ENCODE measurements at regions not wholly inside any gene's neighbourhood (a gene's known extent, or its start where the extent isn't known, plus 50 kb on each side); places are given as distances from the start of the nearest gene placed in this dataset.
"Not testable (repeated sequence)": the region's sequence is repeated elsewhere in the genome, so short reads cannot be mapped to it uniquely, and the experiment has no call there.

GRCh38 chr9:87382900-87383299, 114.8 kb upstream of the DAPK1 start:
- DNase-seq (ENCODE audit: insufficient read length, low spot score) (no peak), FAIRE-seq (no peak)
- no peak for TF ChIP-seq CTCF (IDR thresholded peaks at IDR 0.05; ENCODE audit: insufficient read depth, missing control alignments)

GRCh38 chr9:87383344-87384150, 114.1 kb upstream of the DAPK1 start:
- TF ChIP-seq CTCF (IDR thresholded peaks at IDR 0.05; ENCODE audit: insufficient read depth, missing control alignments), result no peak
- no peak for FAIRE-seq
- DNase-seq (ENCODE audit: insufficient read length, low spot score), result no peak

- FAIRE-seq (no peak), DNase-seq (ENCODE audit: insufficient read length, low spot score) (no peak)
Measured at GRCh38 chr9:87386490-87387025, 111.1 kb upstream of the DAPK1 start.

GRCh38 chr9:87387351-87388011, 110.2 kb upstream of the DAPK1 start:
- FAIRE-seq (no peak), DNase-seq (ENCODE audit: insufficient read length, low spot score) (no peak)
- no peak for TF ChIP-seq CTCF (IDR thresholded peaks at IDR 0.05; ENCODE audit: insufficient read depth, missing control alignments)

More at GRCh38 chr9:87386490-87387025, 111.1 kb upstream of the DAPK1 start:
- TF ChIP-seq CTCF (IDR thresholded peaks at IDR 0.05; ENCODE audit: insufficient read depth, missing control alignments), result no peak

- not testable (repeated sequence) for FAIRE-seq; DNase-seq (ENCODE audit: insufficient read length, low spot score)
Measured at GRCh38 chr9:87388708-87389107, 109.0 kb upstream of the DAPK1 start.

GRCh38 chr9:87389936-87390335, 107.7 kb upstream of the DAPK1 start:
- DNase-seq (ENCODE audit: insufficient read length, low spot score) (no peak), FAIRE-seq (no peak)
- no peak for TF ChIP-seq CTCF (IDR thresholded peaks at IDR 0.05; ENCODE audit: insufficient read depth, missing control alignments)

GRCh38 chr9:87390361-87390760, 107.3 kb upstream of the DAPK1 start:
- no peak for TF ChIP-seq CTCF (IDR thresholded peaks at IDR 0.05; ENCODE audit: insufficient read depth, missing control alignments)
- DNase-seq (ENCODE audit: insufficient read length, low spot score) (no peak), FAIRE-seq (no peak)
